HepG2 (cell line): ENCODE measurements at regions not wholly inside any gene's neighbourhood (a gene's known extent, or its start where the extent isn't known, plus 50 kb on each side); places are given as distances from the start of the nearest gene placed in this dataset.

ENCODE experiments used
- ATAC-seq: fragments of 200-7000 bp; cut with Tn5 transposase; 3 replicates; pipeline ENCODE4 v1.9.1; 2020; ENCODE audit warnings: mild to moderate bottlenecking, moderate library complexity
- BruUV-seq: library from RNA; stranded (reverse); fragments of 400-500 nt; replicated peaks from 2 replicates; lab custom pipeline; 2021; lab: Mats Ljungman, UMichigan
- CTCF ChIA-PET: fragments of 300-600 bp; formaldehyde crosslinking; extraction: SDS; loops from one replicate; lab custom pipeline; 2021; ENCODE audit warnings: low total read pairs, inconsistent platforms, low intra/inter-chr PET ratio; lab: Yijun Ruan, JAX
- POLR2A ChIA-PET: fragments of 350-600 bp; sonication (Branson Sonifier 250); formaldehyde crosslinking; loops from one replicate; lab custom pipeline; 2020; ENCODE audit warnings: antibody characterized with exemption, inconsistent platforms; lab: Yijun Ruan, JAX
- DNase-seq: peaks from one replicate; pipeline ENCODE4 v3.0.0-alpha.2; 2015; ENCODE audit warnings: low spot score
- FAIRE-seq: peaks from 3 replicates; lab custom pipeline; 2011; peaks lifted over from hg19 to GRCh38; lab: Jason Lieb, UNC
- H2AFZ ChIP-seq: one replicate; pipeline ENCODE4 v1.6.1; 2011; ENCODE audit warnings: low read length, inconsistent platforms
- H3K27ac ChIP-seq: fragments of 300-600 bp; 3 replicates; pipeline ENCODE4 v1.8.0; 2011; ENCODE audit warnings: mixed run types, mild to moderate bottlenecking, mixed read lengths, low read length, inconsistent platforms; ENCODE audit not compliant: insufficient read depth; ENCODE audit errors: extremely low read length
- H3K27me3 ChIP-seq, 2 experiments: fragments of 200-600 bp in 1 of 2; 2 replicates in 1 of 2; 3 replicates in 1 of 2; pipeline versions ENCODE4 v1.6.0 to v1.8.0; 2011; ENCODE audit warnings: low read length in 2 of 2, mild to moderate bottlenecking in 2 of 2, moderate library complexity in 2 of 2, inconsistent platforms in 1 of 2; ENCODE audit not compliant: insufficient read depth in 2 of 2, control insufficient read depth in 1 of 2
- H3K36me3 ChIP-seq, 2 experiments: fragments of 200-600 bp in 1 of 2; replicated peaks in 1 of 2; 2 replicates in 1 of 2; 3 replicates in 1 of 2; pipeline versions ENCODE4 v1.5.1 to v1.8.0; 2011; ENCODE audit warnings: low read length in 2 of 2, inconsistent platforms in 1 of 2; ENCODE audit not compliant: insufficient read depth in 2 of 2, control insufficient read depth in 1 of 2
- H3K4me1 ChIP-seq: 2 replicates; pipeline ENCODE4 v1.5.1; 2012; ENCODE audit warnings: low read length, inconsistent platforms; ENCODE audit not compliant: insufficient read depth
- H3K4me2 ChIP-seq: 2 replicates; pipeline ENCODE4 v1.6.0; 2011; ENCODE audit warnings: low read depth, low read length, inconsistent platforms
- H3K4me3 ChIP-seq, 3 experiments: fragments of 200-600 bp in 1 of 3; sonication (generic), shearing (Covaris generic) in 1 of 3; replicated peaks in 1 of 3; 2 replicates each; pipeline ENCODE4 v1.5.1; 2011 to 2016; ENCODE audit warnings: low read length in 3 of 3, inconsistent platforms in 2 of 3, low read depth in 2 of 3, mild to moderate bottlenecking in 2 of 3, control low read depth in 1 of 3, mixed read lengths in 1 of 3; ENCODE audit not compliant: insufficient read depth in 1 of 3
- H3K79me2 ChIP-seq: one replicate; pipeline ENCODE4 v1.6.1; 2011; ENCODE audit warnings: low read length, inconsistent platforms; ENCODE audit not compliant: insufficient read depth
- H3K9ac ChIP-seq: 2 replicates; pipeline ENCODE4 v1.6.0; 2011; ENCODE audit warnings: mild to moderate bottlenecking, low read depth, low read length, inconsistent platforms; ENCODE audit not compliant: insufficient read depth
- H3K9me3 ChIP-seq: 2 replicates; pipeline ENCODE4 v1.5.1; 2012; ENCODE audit warnings: mild to moderate bottlenecking, low read length
- H4K20me1 ChIP-seq: 2 replicates; pipeline ENCODE4 v1.6.0; 2011; ENCODE audit warnings: inconsistent platforms, mild to moderate bottlenecking, low read length, moderate library complexity; ENCODE audit not compliant: insufficient read depth
- E2F5 ChIP-seq: sonication (generic); formaldehyde crosslinking; conservative IDR thresholded peaks from 2 replicates; pipeline ENCODE4 v1.4.0; 2020; ENCODE audit warnings: missing genetic modification reagents
- GATAD1 ChIP-seq: IDR thresholded peaks from 2 replicates; pipeline ENCODE4 v1.6.1; 2016; ENCODE audit warnings: missing genetic modification reagents, missing compliant biosample characterization
- KAT8 ChIP-seq: IDR thresholded peaks from 2 replicates; pipeline ENCODE4 v1.6.1; 2016; ENCODE audit warnings: missing genetic modification reagents, missing compliant biosample characterization
- KLF6 ChIP-seq: IDR thresholded peaks from 2 replicates; pipeline ENCODE4 v1.8.0; 2016; ENCODE audit warnings: missing biosample characterization, missing genetic modification reagents
- MYNN ChIP-seq: sonication (generic); formaldehyde crosslinking; IDR thresholded peaks from 2 replicates; pipeline ENCODE4 v1.4.0; 2020; ENCODE audit warnings: mild to moderate bottlenecking, low read depth, missing genetic modification reagents
- PBX2 ChIP-seq: IDR thresholded peaks from 2 replicates; pipeline ENCODE4 v1.6.1; 2016; ENCODE audit warnings: control low read depth
- POGK ChIP-seq: sonication (generic); formaldehyde crosslinking; conservative IDR thresholded peaks from 2 replicates; pipeline ENCODE4 v1.8.0; 2022; ENCODE audit warnings: mild to moderate bottlenecking, moderate library complexity, missing genetic modification reagents
- ZBTB42 ChIP-seq: sonication (generic); formaldehyde crosslinking; IDR thresholded peaks from 2 replicates; pipeline ENCODE4 v1.5.0; 2020; ENCODE audit warnings: mild to moderate bottlenecking, missing genetic modification reagents
- ZBTB43 ChIP-seq: sonication (generic); formaldehyde crosslinking; conservative IDR thresholded peaks from 2 replicates; pipeline ENCODE4 v1.4.0; 2020; ENCODE audit warnings: missing genetic modification reagents
- ZNF292 ChIP-seq: sonication (generic); formaldehyde crosslinking; IDR thresholded peaks from 2 replicates; pipeline ENCODE4 v1.8.1; 2022; ENCODE audit warnings: mild to moderate bottlenecking, low read depth, missing genetic modification reagents, borderline replicate concordance
- ZNF543 ChIP-seq: sonication (generic); formaldehyde crosslinking; IDR thresholded peaks from 2 replicates; pipeline ENCODE4 v1.4.0; 2020; ENCODE audit warnings: mild to moderate bottlenecking, missing genetic modification reagents
- ZNF746 ChIP-seq: sonication (generic); formaldehyde crosslinking; IDR thresholded peaks from 2 replicates; pipeline ENCODE4 v1.8.0; 2022; ENCODE audit warnings: mild to moderate bottlenecking, missing genetic modification reagents
- WGBS: methylation state at CpG from one replicate; pipeline ENCODE4 v1.1.6; 2017; ENCODE audit warnings: low lambda C conversion rate; 5-methylcytosine and 5-hydroxymethylcytosine counted together
- in situ Hi-C: cut with HindIII; loops from 2 replicates; pipeline ENCODE4 v1.10.0; 2017; ENCODE audit warnings: low pct_unique_long_range_greater_than_20kb; ENCODE audit not compliant: extremely low pct_ligation_motif_present
- intact Hi-C: fragments of 100-400 bp; cut with micrococcal nuclease; formaldehyde crosslinking; loops from one replicate; pipeline ENCODE4 v1.10.0; 2022; ENCODE audit not compliant: unreplicated experiment

GRCh38 chr10:111275091-111275490, 198.3 kb downstream of the ADRA2A start:
- Histone ChIP-seq H3K27me3 (no peaks in the 10 kb centered on the region), H3K4me3 (no peak overlapping the region), H4K20me1 (no peaks in the 10 kb centered on the region), H3K9me3 (no peaks in the 10 kb centered on the region), H3K79me2 (no peaks in the 10 kb centered on the region), H3K4me2 (no peak overlapping the region), H3K9ac (no peak overlapping the region), H3K36me3 (no peaks in the 10 kb centered on the region), H3K4me1 (no peaks in the 10 kb centered on the region), H2AFZ (no peak overlapping the region), H3K27ac (no peak overlapping the region)
- intact Hi-C loops (no loop called here), in situ Hi-C loops (no loop called here)
- CTCF ChIA-PET: no interaction called here
- TF ChIP-seq POGK (CRISPR knock-in tag) (no peak), KAT8 (CRISPR knock-in tag) (no peak), GATAD1 (CRISPR knock-in tag) (no peak), ZBTB42 (no peak), MYNN (CRISPR knock-in tag) (no peak), ZNF746 (CRISPR knock-in tag) (no peak), ZNF292 (CRISPR knock-in tag) (no peak), PBX2 (CRISPR knock-in tag) (no peak), KLF6 (CRISPR knock-in tag) (no peak), ZBTB43 (CRISPR knock-in tag) (no peak), E2F5 (no peak), ZNF543 (CRISPR knock-in tag) (no peak)
- no peak for ATAC-seq
- WGBS: 0% methylated on average over 1 of the region's 1 CpG
- FAIRE-seq: no peak
- BruUV-seq: no TSS peak
- POLR2A ChIA-PET: no interaction called here
- no peak for DNase-seq
